H1 (cell line): ENCODE measurements at regions not wholly inside any gene's neighbourhood (a gene's known extent, or its start where the extent isn't known, plus 50 kb on each side); places are given as distances from the start of the nearest gene placed in this dataset.

ENCODE experiments used
- CTCF ChIA-PET: fragments of 300-600 bp; sonication (Branson Sonifier 250); formaldehyde crosslinking; loops from one replicate; lab custom pipeline; 2021; ENCODE audit not compliant: partially characterized antibody; lab: Charles Lee
- POLR2A ChIA-PET: fragments of 300-600 bp; sonication (Branson Sonifier 250); formaldehyde crosslinking; loops from one replicate; lab custom pipeline; 2021; ENCODE audit warnings: inconsistent platforms; ENCODE audit not compliant: partially characterized antibody; lab: Charles Lee
- DNase-seq, 2 experiments: peaks; one replicate each; pipeline versions ENCODE4 v3.0.0 to v3.0.0-alpha.2; 2010 to 2022; ENCODE audit warnings: low spot score in 2 of 2, low read depth in 1 of 2, mixed read lengths in 1 of 2
- FAIRE-seq: peaks from 2 replicates; lab custom pipeline; 2011; peaks lifted over from hg19 to GRCh38; lab: Jason Lieb, UNC
- H2AFZ ChIP-seq: 2 replicates; pipeline ENCODE4 v1.8.1; 2012; ENCODE audit warnings: low read length, inconsistent platforms
- H2AK5ac ChIP-seq: 2 replicates; pipeline ENCODE4 v1.6.1; 2013; ENCODE audit warnings: low read depth, low read length
- H2BK120ac ChIP-seq: replicated peaks from 2 replicates; pipeline ENCODE3; 2013; ENCODE audit warnings: low read depth, low read length, inconsistent platforms
- H2BK12ac ChIP-seq: 2 replicates; pipeline ENCODE4 v1.6.1; 2013; ENCODE audit warnings: low read depth, low read length
- H2BK15ac ChIP-seq: 2 replicates; pipeline ENCODE4 v1.6.1; 2013; ENCODE audit warnings: low read length
- H2BK20ac ChIP-seq: 2 replicates; pipeline ENCODE4 v1.6.1; 2013; ENCODE audit warnings: low read length
- H2BK5ac ChIP-seq: 2 replicates; pipeline ENCODE4 v1.6.1; 2013; ENCODE audit warnings: low read depth, low read length
- H3K14ac ChIP-seq: 2 replicates; pipeline ENCODE4 v1.6.1; 2013; ENCODE audit warnings: inconsistent platforms; ENCODE audit not compliant: insufficient read length
- H3K18ac ChIP-seq: 2 replicates; pipeline ENCODE4 v1.6.1; 2013; ENCODE audit warnings: low read length; ENCODE audit errors: extremely low read depth
- H3K23ac ChIP-seq: 2 replicates; pipeline ENCODE4 v1.6.1; 2013; ENCODE audit warnings: inconsistent platforms; ENCODE audit not compliant: insufficient read length
- H3K23me2 ChIP-seq: 2 replicates; pipeline ENCODE4 v1.6.1; 2013; ENCODE audit warnings: low read depth, low read length
- H3K27ac ChIP-seq: 2 replicates; pipeline ENCODE4 v1.6.1; 2011; ENCODE audit warnings: low read depth, low read length, inconsistent platforms
- H3K27me3 ChIP-seq, 4 experiments: replicated peaks in 1 of 4; 1 replicate in 1 of 4; 2 replicates in 3 of 4; pipeline versions ENCODE4 v1.6.1 to v1.8.1; 2011 to 2013; ENCODE audit warnings: low read length in 3 of 4, mild to moderate bottlenecking in 3 of 4, inconsistent platforms in 2 of 4, mixed read lengths in 2 of 4, moderate library complexity in 1 of 4; ENCODE audit not compliant: control insufficient read depth in 3 of 4, insufficient read depth in 3 of 4; ENCODE audit errors: extremely low read depth in 1 of 4
- H3K36me3 ChIP-seq, 4 experiments: 2 replicates each; pipeline versions ENCODE4 v1.6.1 to v1.8.1; 2011 to 2013; ENCODE audit warnings: mild to moderate bottlenecking in 4 of 4, low read length in 3 of 4, moderate library complexity in 2 of 4, control low read depth in 1 of 4, inconsistent platforms in 1 of 4; ENCODE audit not compliant: insufficient read depth in 4 of 4, control insufficient read depth in 2 of 4
- H3K4ac ChIP-seq: replicated peaks from 2 replicates; pipeline ENCODE3; 2013; ENCODE audit warnings: low read length, low read depth, mixed read lengths, inconsistent platforms; ENCODE audit not compliant: insufficient read length
- H3K4me1 ChIP-seq, 4 experiments: replicated peaks in 1 of 4; 1 replicate in 1 of 4; 2 replicates in 3 of 4; pipeline versions ENCODE4 v1.6.1 to v1.8.1; 2011 to 2013; ENCODE audit warnings: low read length in 3 of 4, inconsistent platforms in 2 of 4, mixed read lengths in 1 of 4; ENCODE audit not compliant: insufficient read depth in 4 of 4, control insufficient read depth in 3 of 4
- H3K4me2 ChIP-seq, 2 experiments: 2 replicates each; pipeline versions ENCODE4 v1.6.1 to v1.8.1; 2011 to 2013; ENCODE audit warnings: low read depth in 2 of 2, low read length in 2 of 2, control low read depth in 1 of 2, inconsistent platforms in 1 of 2, mild to moderate bottlenecking in 1 of 2; ENCODE audit not compliant: insufficient read depth in 1 of 2
- H3K4me3 ChIP-seq, 4 experiments: fragments of 200-600, 300-600 bp in 1 of 4; sonication (generic), shearing (Covaris generic), sonication (Bioruptor Twin) in 1 of 4; 2 replicates each; pipeline versions ENCODE4 v1.5.1 to v1.8.1; 2011 to 2016; ENCODE audit warnings: low read length in 4 of 4, low read depth in 3 of 4, control low read depth in 2 of 4, inconsistent platforms in 2 of 4, mild to moderate bottlenecking in 2 of 4, mixed read lengths in 1 of 4, moderate library complexity in 1 of 4; ENCODE audit not compliant: insufficient read depth in 2 of 4; ENCODE audit errors: extremely low read depth in 1 of 4
- H3K56ac ChIP-seq: replicated peaks from 2 replicates; pipeline ENCODE3; 2013; ENCODE audit warnings: low read depth, mild to moderate bottlenecking, mixed read lengths, low read length, inconsistent platforms; ENCODE audit not compliant: insufficient read length
- H3K79me1 ChIP-seq: 2 replicates; pipeline ENCODE4 v1.6.1; 2013; ENCODE audit warnings: low read depth, low read length, control low read depth
- H3K79me2 ChIP-seq, 2 experiments: 2 replicates each; pipeline versions ENCODE4 v1.6.1 to v1.8.1; 2012 to 2013; ENCODE audit warnings: low read length in 2 of 2, mild to moderate bottlenecking in 2 of 2, inconsistent platforms in 1 of 2; ENCODE audit not compliant: insufficient read depth in 2 of 2, control insufficient read depth in 1 of 2
- H3K9ac ChIP-seq, 4 experiments: replicated peaks in 1 of 4; 1 replicate in 1 of 4; 2 replicates in 3 of 4; pipeline versions ENCODE4 v1.6.1 to v1.8.1; 2011 to 2013; ENCODE audit warnings: low read depth in 3 of 4, low read length in 3 of 4, control low read depth in 2 of 4, mild to moderate bottlenecking in 2 of 4, moderate library complexity in 2 of 4, inconsistent platforms in 1 of 4; ENCODE audit errors: extremely low read depth in 1 of 4
- H3K9me3 ChIP-seq, 2 experiments: 2 replicates each; pipeline versions ENCODE4 v1.6.1 to v1.8.1; 2012 to 2013; ENCODE audit warnings: mild to moderate bottlenecking in 2 of 2, moderate library complexity in 2 of 2, control low read depth in 1 of 2, inconsistent platforms in 1 of 2, low read depth in 1 of 2, low read length in 1 of 2, mixed read lengths in 1 of 2; ENCODE audit not compliant: insufficient read depth in 2 of 2
- H4K20me1 ChIP-seq, 2 experiments: replicated peaks in 1 of 2; 2 replicates each; pipeline versions ENCODE3 to v1.8.1; 2011 to 2013; ENCODE audit warnings: inconsistent platforms in 2 of 2, low read length in 2 of 2, mild to moderate bottlenecking in 1 of 2; ENCODE audit not compliant: insufficient read depth in 2 of 2, control insufficient read depth in 1 of 2
- H4K5ac ChIP-seq: 2 replicates; pipeline ENCODE4 v1.6.1; 2013; ENCODE audit warnings: low read length, low read depth, mixed read lengths, inconsistent platforms; ENCODE audit not compliant: insufficient read length
- H4K8ac ChIP-seq: 2 replicates; pipeline ENCODE4 v1.8.0; 2013; ENCODE audit warnings: mild to moderate bottlenecking, moderate library complexity, low read length, inconsistent platforms; ENCODE audit not compliant: insufficient read depth; ENCODE audit errors: extremely low read depth
- H4K91ac ChIP-seq: replicated peaks from 2 replicates; pipeline ENCODE3; 2013; ENCODE audit warnings: low read length, mixed read lengths, inconsistent platforms; ENCODE audit not compliant: insufficient read length
- BCL11A ChIP-seq, 2 experiments: IDR thresholded peaks; one replicate each; pipeline ENCODE4 v1.6.1; 2011; ENCODE audit warnings: low read depth in 2 of 2, low read length in 2 of 2, mild to moderate bottlenecking in 2 of 2
- BRCA1 ChIP-seq: IDR thresholded peaks from 2 replicates; pipeline ENCODE4 v1.6.1; 2012; ENCODE audit warnings: low read depth, low read length, improper control_type of control experiment
- EGR1 ChIP-seq: IDR thresholded peaks from 2 replicates; pipeline ENCODE4 v1.6.1; 2011; ENCODE audit warnings: low read depth, low read length, borderline replicate concordance
- HDAC6 ChIP-seq: IDR thresholded peaks from one replicate; pipeline ENCODE4 v1.7.1; 2012; ENCODE audit warnings: low read depth, mild to moderate bottlenecking, inconsistent platforms, low read length, moderate library complexity
- JUND ChIP-seq: IDR thresholded peaks from 2 replicates; pipeline ENCODE4 v1.6.1; 2011; ENCODE audit warnings: mild to moderate bottlenecking, improper control_type of control experiment, low read length
- NANOG ChIP-seq: IDR thresholded peaks from 2 replicates; pipeline ENCODE4 v1.6.1; 2011; ENCODE audit warnings: low read length, low read depth, mild to moderate bottlenecking, inconsistent platforms; ENCODE audit not compliant: insufficient read depth, poor library complexity, severe bottlenecking
- NRF1 ChIP-seq: IDR thresholded peaks from 2 replicates; pipeline ENCODE4 v1.6.1; 2011; ENCODE audit warnings: mild to moderate bottlenecking, low read depth, low read length, improper control_type of control experiment
- SP4 ChIP-seq: IDR thresholded peaks from 2 replicates; pipeline ENCODE4 v1.6.1; 2012; ENCODE audit warnings: low read length, inconsistent platforms
- TBP ChIP-seq: IDR thresholded peaks from 2 replicates; pipeline ENCODE4 v1.6.1; 2011; ENCODE audit warnings: low read depth, low read length, improper control_type of control experiment
- TEAD4 ChIP-seq: IDR thresholded peaks from 2 replicates; pipeline ENCODE4 v1.6.1; 2012; ENCODE audit warnings: low read depth, low read length, inconsistent platforms, mixed read lengths
- ZNF274 ChIP-seq: IDR thresholded peaks from 2 replicates; pipeline ENCODE4 v1.7.0; 2012; ENCODE audit warnings: low read length, borderline replicate concordance; ENCODE audit errors: extremely low read depth
- whole genome bisulfite sequencing, 2 experiments: shearing (Covaris generic) in 1 of 2; methylation state at CpG; one replicate each; pipeline versions ENCODE4 v1.1.6 to v1.1.7; 2013 to 2015; ENCODE audit warnings: low lambda C conversion rate in 2 of 2, mixed read lengths in 2 of 2, inconsistent platforms in 1 of 2, low coverage in 1 of 2, missing lambda C conversion rate in 1 of 2; ENCODE audit not compliant: insufficient replicate concordance in 2 of 2, insufficient coverage in 1 of 2, insufficient read length in 1 of 2; ENCODE audit errors: extremely low coverage in 1 of 2, missing lambda C conversion rate in 1 of 2; 5-methylcytosine and 5-hydroxymethylcytosine counted together

GRCh38 chr19:27890696-27891095 lies 1322.3 kb downstream of the UQCRFS1 start:
- no peak overlapping the region for H4K5ac ChIP-seq

More at GRCh38 chr19:27890696-27891095, 1322.3 kb downstream of the UQCRFS1 start:
- H2AK5ac ChIP-seq = no peak overlapping the region
- no peaks in the 10 kb centered on the region for H3K79me2 ChIP-seq
- no peak overlapping the region for H2BK15ac ChIP-seq
- no peak overlapping the region for H2BK5ac ChIP-seq
- H3K18ac ChIP-seq = no peak overlapping the region
- no peaks in the 10 kb centered on the region for H3K36me3 ChIP-seq
- no peak overlapping the region for H4K91ac ChIP-seq
- FAIRE-seq = no peak
- no peak overlapping the region for H3K23ac ChIP-seq
- H3K56ac ChIP-seq = no peak overlapping the region
- no peak overlapping the region for H2BK12ac ChIP-seq
- no peak overlapping the region for H2BK120ac ChIP-seq
- no peak overlapping the region for H3K4ac ChIP-seq
- H3K9ac ChIP-seq = no peak overlapping the region
- H4K8ac ChIP-seq = no peak overlapping the region
- CTCF ChIA-PET = no interaction called here
- H3K14ac ChIP-seq = no peak overlapping the region
- no peaks in the 10 kb centered on the region for H4K20me1 ChIP-seq
- POLR2A ChIA-PET = no interaction called here
- H3K27me3 ChIP-seq = no peaks in the 10 kb centered on the region
- TF ChIP-seq NRF1 (no peak), SP4 (no peak), HDAC6 (no peak), BRCA1 (no peak), TEAD4 (no peak), EGR1 (no peak), NANOG (no peak), JUND (no peak), TBP (no peak), BCL11A (IDR thresholded peaks at IDR 0.05; ENCODE audit: low read depth in 2 of 2, low read length in 2 of 2) (no peak), ZNF274 (no peak)
- H3K79me1 ChIP-seq = no peaks in the 10 kb centered on the region
- H3K4me2 ChIP-seq = no peak overlapping the region
- H2BK20ac ChIP-seq = no peak overlapping the region
- no peak overlapping the region for H3K4me3 ChIP-seq
- no peaks in the 10 kb centered on the region for H3K4me1 ChIP-seq
- H3K27ac ChIP-seq = no peak overlapping the region
- no peaks in the 10 kb centered on the region for H3K23me2 ChIP-seq
- 50% methylated on average over 5 of the region's 5 CpGs; no CpG with 5 or more reads in 1 of the 2 experiments for WGBS, 2 experiments
- DNase-seq = no peak
- no peak overlapping the region for H2AFZ ChIP-seq
- H3K9me3 ChIP-seq = peaks cover 86 to 95% of the 10 kb centered on the region in 2 experiments
